Neural cell (in vitro differentiated cells): ENCODE measurements at regions not wholly inside any gene's neighbourhood (a gene's known extent, or its start where the extent isn't known, plus 50 kb on each side); places are given as distances from the start of the nearest gene placed in this dataset.

Experiments
- H2AFZ ChIP-seq: fragments of 200-600, 300-800 bp; sonication (generic), shearing (Covaris generic); 2 replicates; pipeline ENCODE4 v1.6.0; 2014; ENCODE audit warnings: low read depth, mild to moderate bottlenecking, antibody characterized with exemption, low read length, moderate library complexity
- H3F3A ChIP-seq: fragments of 200-600 bp; shearing (Covaris generic); 2 replicates; pipeline ENCODE4 v1.6.1; 2016; ENCODE audit warnings: mild to moderate bottlenecking, moderate library complexity, mixed read lengths, antibody characterized with exemption, low read length; ENCODE audit not compliant: insufficient read depth, poor library complexity, severe bottlenecking
- H3K27ac ChIP-seq: fragments of 200-600, 300-800 bp; sonication (generic), shearing (Covaris generic); 2 replicates; pipeline ENCODE4 v1.5.1; 2014; ENCODE audit warnings: mild to moderate bottlenecking, low read length, moderate library complexity
- H3K27me3 ChIP-seq: fragments of 300-800, 200-600 bp; sonication (generic), shearing (Covaris generic); 2 replicates; pipeline ENCODE4 v1.6.0; 2014; ENCODE audit warnings: mild to moderate bottlenecking, low read depth, low read length, moderate library complexity; ENCODE audit not compliant: insufficient read depth
- H3K36me3 ChIP-seq: fragments of 300-800, 200-600 bp; sonication (generic), shearing (Covaris generic); 2 replicates; pipeline ENCODE4 v1.5.1; 2014; ENCODE audit warnings: mild to moderate bottlenecking, antibody characterized with exemption, low read length, moderate library complexity; ENCODE audit not compliant: insufficient read depth
- H3K4me2 ChIP-seq: fragments of 300-800, 200-600 bp; sonication (generic), shearing (Covaris generic); 2 replicates; pipeline ENCODE4 v1.6.0; 2014; ENCODE audit warnings: mild to moderate bottlenecking, low read length
- H3K4me3 ChIP-seq: fragments of 300-800, 200-600 bp; sonication (generic), shearing (Covaris generic); 2 replicates; pipeline ENCODE4 v1.5.1; 2014; ENCODE audit warnings: mild to moderate bottlenecking, low read length, moderate library complexity
- H3K79me2 ChIP-seq: fragments of 200-600 bp; shearing (Covaris generic); replicated peaks from 2 replicates; pipeline ENCODE4 v1.6.0; 2014; ENCODE audit warnings: mild to moderate bottlenecking, low read length, moderate library complexity; ENCODE audit not compliant: insufficient read depth
- H3K9ac ChIP-seq: fragments of 300-800, 200-600 bp; sonication (generic), shearing (Covaris generic); 2 replicates; pipeline ENCODE4 v1.6.1; 2016; ENCODE audit warnings: mild to moderate bottlenecking, low read length, mixed read lengths
- H3K9me2 ChIP-seq: fragments of 200-600 bp; shearing (Covaris generic); 2 replicates; pipeline ENCODE4 v1.6.1; 2016; ENCODE audit warnings: mild to moderate bottlenecking, low read length, mixed read lengths; ENCODE audit not compliant: insufficient read depth
- H3K9me3 ChIP-seq: fragments of 200-600, 300-800 bp; sonication (generic), shearing (Covaris generic); 2 replicates; pipeline ENCODE4 v1.6.1; 2016; ENCODE audit warnings: mild to moderate bottlenecking, mixed run types, low read length, moderate library complexity, mixed read lengths
- H4K20me1 ChIP-seq: fragments of 200-600 bp; shearing (Covaris generic); 2 replicates; pipeline ENCODE4 v1.6.1; 2016; ENCODE audit warnings: mild to moderate bottlenecking, mixed run types; ENCODE audit not compliant: insufficient read depth
- CTCF ChIP-seq: fragments of 450-650 bp; IDR thresholded peaks from 2 replicates; pipeline ENCODE4 v1.5.1; 2014; ENCODE audit warnings: antibody characterized with exemption, mild to moderate bottlenecking, moderate library complexity; ENCODE audit not compliant: poor library complexity, severe bottlenecking
- EP300 ChIP-seq: fragments of 450-650 bp; conservative IDR thresholded peaks from 2 replicates; pipeline ENCODE4 v1.6.1; 2014; ENCODE audit warnings: antibody characterized with exemption, mild to moderate bottlenecking, moderate library complexity; ENCODE audit not compliant: poor library complexity, severe bottlenecking
- EZH2 ChIP-seq: fragments of 200-600, 300-800 bp; shearing (Covaris generic), sonication (generic); IDR thresholded peaks from 2 replicates; pipeline ENCODE4 v1.6.1; 2014; ENCODE audit warnings: antibody characterized with exemption, low read length, borderline replicate concordance, mild to moderate bottlenecking; ENCODE audit not compliant: insufficient read depth, poor library complexity, severe bottlenecking
- MXI1 ChIP-seq: fragments of 450-650 bp; conservative IDR thresholded peaks from 2 replicates; pipeline ENCODE4 v1.6.1; 2014; ENCODE audit warnings: antibody characterized with exemption, mild to moderate bottlenecking; ENCODE audit not compliant: poor library complexity, severe bottlenecking
- POLR2AphosphoS5 ChIP-seq: IDR thresholded peaks from 2 replicates; pipeline ENCODE4 v1.6.1; 2012
- RAD21 ChIP-seq: fragments of 450-650 bp; conservative IDR thresholded peaks from 2 replicates; pipeline ENCODE4 v1.6.1; 2014; ENCODE audit warnings: antibody characterized with exemption, mild to moderate bottlenecking, moderate library complexity
- REST ChIP-seq: IDR thresholded peaks from 2 replicates; pipeline ENCODE4 v1.6.1; 2012; ENCODE audit warnings: borderline replicate concordance
- SMC3 ChIP-seq: fragments of 450-650 bp; conservative IDR thresholded peaks from 2 replicates; pipeline ENCODE4 v1.6.1; 2014; ENCODE audit warnings: antibody characterized with exemption, mild to moderate bottlenecking, moderate library complexity; ENCODE audit not compliant: poor library complexity
- TAF1 ChIP-seq: IDR thresholded peaks from 2 replicates; pipeline ENCODE4 v1.6.1; 2012; ENCODE audit warnings: low read depth

- Histone ChIP-seq H3K27me3 (no peaks in the 10 kb centered on the region), H3F3A (no peaks in the 10 kb centered on the region), H3K9me2 (no peaks in the 10 kb centered on the region), H3K9ac (no peak overlapping the region), H3K27ac (no peak overlapping the region), H3K4me2 (no peak overlapping the region), H3K79me2 (no peaks in the 10 kb centered on the region), H3K36me3 (no peaks in the 10 kb centered on the region), H2AFZ (no peak overlapping the region), H3K4me3 (no peak overlapping the region), H3K9me3 (no peaks in the 10 kb centered on the region), H4K20me1 (no peaks in the 10 kb centered on the region)
- TF ChIP-seq TAF1 (no peak), CTCF (no peak), RAD21 (no peak), MXI1 (no peak), POLR2AphosphoS5 (no peak), EZH2 (no peak), SMC3 (no peak), EP300 (no peak), REST (no peak)
Observed at GRCh38 chr9:31336386-31336785, 1048.1 kb upstream of the ACO1 start.

- Histone ChIP-seq H2AFZ (no peak overlapping the region), H3K9ac (no peak overlapping the region), H3K4me3 (no peak overlapping the region), H3K27ac (no peak overlapping the region), H3F3A (no peaks in the 10 kb centered on the region), H3K36me3 (no peaks in the 10 kb centered on the region), H3K9me2 (no peaks in the 10 kb centered on the region), H4K20me1 (no peaks in the 10 kb centered on the region), H3K79me2 (no peaks in the 10 kb centered on the region), H3K4me2 (no peak overlapping the region), H3K9me3 (no peaks in the 10 kb centered on the region), H3K27me3 (no peaks in the 10 kb centered on the region)
- TF ChIP-seq POLR2AphosphoS5, result no peak
Observed at GRCh38 chr9:31336841-31337240, 1047.6 kb upstream of the ACO1 start.

GRCh38 chr9:31347082-31347617 is 1037.3 kb upstream of the ACO1 start:
- H3K27me3 ChIP-seq, result no peaks in the 10 kb centered on the region
- no peak overlapping the region for H3K4me3 ChIP-seq
- H3K27ac ChIP-seq, result no peak overlapping the region
- no peaks in the 10 kb centered on the region for H3K79me2 ChIP-seq
- H3K9ac ChIP-seq, result no peak overlapping the region
- H3K9me2 ChIP-seq, result no peaks in the 10 kb centered on the region
- no peaks in the 10 kb centered on the region for H4K20me1 ChIP-seq
- no peak for TF ChIP-seq MXI1
- no peak overlapping the region for H2AFZ ChIP-seq
- H3K4me2 ChIP-seq, result no peak overlapping the region
- H3F3A ChIP-seq, result no peaks in the 10 kb centered on the region
- H3K9me3 ChIP-seq, result no peaks in the 10 kb centered on the region
- no peaks in the 10 kb centered on the region for H3K36me3 ChIP-seq
